CD4-positive, alpha-beta T cell treated with Interleukin-2 at 100 ng/mL for 4 hours (primary cell): ENCODE measurements at regions not wholly inside any gene's neighbourhood (a gene's known extent, or its start where the extent isn't known, plus 50 kb on each side); places are given as distances from the start of the nearest gene placed in this dataset.
"Not testable (repeated sequence)": the region's sequence is repeated elsewhere in the genome, so short reads cannot be mapped to it uniquely, and the experiment has no call there.

Source experiments
- DNase-seq: peaks from one replicate; pipeline ENCODE4 v3.0.0-alpha.2; 2020; ENCODE audit warnings: low spot score

- no peak for DNase-seq
These were observed 135.5 kb downstream of the CEMIP2 start for GRCh38 chr9:71632776-71633175.

GRCh38 chr9:71630377-71630995, 137.8 kb downstream of the CEMIP2 start:
- no peak for DNase-seq

GRCh38 chr9:71629578-71630215, 138.6 kb downstream of the CEMIP2 start:
- DNase-seq, result no peak

GRCh38 chr9:71628247-71628646, 140.1 kb downstream of the CEMIP2 start:
- DNase-seq, result peak; percentile 29

- no peak for DNase-seq
These were observed 140.8 kb downstream of the CEMIP2 start for GRCh38 chr9:71627537-71627936.

GRCh38 chr9:71626395-71626794, 141.9 kb downstream of the CEMIP2 start:
- DNase-seq, result no peak

- DNase-seq, result no peak
These were observed 143.6 kb downstream of the CEMIP2 start for GRCh38 chr9:71624728-71625127.

- no peak for DNase-seq
These were observed 147.6 kb downstream of the CEMIP2 start for GRCh38 chr9:71620746-71621145.

- no peak for DNase-seq
These were observed 148.0 kb downstream of the CEMIP2 start for GRCh38 chr9:71620331-71620730.

GRCh38 chr9:71619926-71620325, 148.4 kb downstream of the CEMIP2 start:
- DNase-seq, result no peak

- no peak for DNase-seq
These were observed 153.8 kb downstream of the CEMIP2 start for GRCh38 chr9:71614409-71615010.

GRCh38 chr9:71612889-71613288, 155.4 kb downstream of the CEMIP2 start:
- DNase-seq, result no peak

- no peak for DNase-seq
These were observed 158.9 kb downstream of the CEMIP2 start for GRCh38 chr9:71609448-71609830.

GRCh38 chr9:71608825-71609447, 159.4 kb downstream of the CEMIP2 start:
- DNase-seq, result no peak

- DNase-seq, result no peak
These were observed 160.3 kb downstream of the CEMIP2 start for GRCh38 chr9:71608021-71608420.

GRCh38 chr9:71607461-71607881, 160.8 kb downstream of the CEMIP2 start:
- DNase-seq, result no peak

- peak; percentile 83 for DNase-seq
These were observed 163.9 kb downstream of the CEMIP2 start for GRCh38 chr9:71604197-71605063.

GRCh38 chr9:71602652-71603051, 165.7 kb downstream of the CEMIP2 start:
- DNase-seq, result no peak

GRCh38 chr9:71595762-71596161, 172.6 kb downstream of the CEMIP2 start:
- not testable (repeated sequence) for DNase-seq

GRCh38 chr9:71594541-71594940, 173.8 kb downstream of the CEMIP2 start:
- DNase-seq, result no peak

GRCh38 chr9:71592400-71592799, 175.9 kb downstream of the CEMIP2 start:
- DNase-seq, result no peak

- DNase-seq, result no peak
These were observed 178.0 kb downstream of the CEMIP2 start for GRCh38 chr9:71590362-71590761.
